ENCODE measurements at regions not wholly inside any gene's neighbourhood (a gene's known extent, or its start where the extent isn't known, plus 50 kb on each side); places are given as distances from the start of the nearest gene placed in this dataset.

DNA sequence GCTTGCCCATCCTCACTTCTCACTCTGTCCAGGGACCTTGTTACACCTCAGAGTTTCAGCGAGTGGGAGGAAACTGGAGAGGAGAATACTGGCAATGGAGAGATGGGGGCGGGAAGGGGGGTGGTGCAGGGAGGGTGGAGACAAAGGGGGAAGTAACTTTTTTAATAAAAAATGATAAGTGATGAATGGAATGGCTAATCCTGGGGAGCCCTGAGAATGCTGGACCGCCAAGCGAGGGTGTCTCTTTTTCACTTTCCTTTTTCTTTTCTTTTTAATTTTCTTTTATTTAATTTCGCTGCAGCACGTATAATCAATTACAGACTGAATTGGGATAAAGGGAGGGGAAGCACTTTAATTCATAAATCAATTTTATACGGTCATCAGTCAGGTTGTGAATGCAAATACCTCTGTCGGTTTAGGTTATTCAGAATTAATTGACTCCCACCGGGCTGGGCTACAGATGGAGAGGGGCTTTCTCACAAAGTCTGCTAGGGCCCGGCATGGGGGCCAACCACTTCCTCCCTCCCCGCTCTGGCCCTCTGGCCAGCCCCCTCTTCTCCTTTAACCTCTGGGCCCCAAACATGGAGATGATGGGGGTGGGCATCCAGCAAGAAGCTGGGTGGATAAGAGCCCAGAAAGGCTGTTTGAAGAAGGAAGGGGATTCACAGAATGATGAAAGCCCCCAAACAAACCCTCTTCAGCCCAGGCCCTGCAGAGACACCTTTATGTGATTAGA lies 106.8 kb upstream of the BOC start:
- Histone ChIP-seq H3K4me3 (no peak overlapping the region), H3K36me3 (ENCODE audit: insufficient read depth in 1 of 2, low read depth in 1 of 2) (no peaks in the 10 kb centered on the region), H3K9me3 (no peaks in the 10 kb centered on the region), H3K27ac (no peak overlapping the region), H3K27me3 (ENCODE audit: insufficient read depth in 3 of 3, low read length in 2 of 3) (no peaks in the 10 kb centered on the region), H3K4me1 (no peaks in the 10 kb centered on the region)
- DNase-seq (no peak), ATAC-seq (no peak)
- 58 to 63% (median 62%) methylated on average over 11 of the region's 11 CpGs for WGBS, 3 donors
- TF ChIP-seq, protein P1, sequence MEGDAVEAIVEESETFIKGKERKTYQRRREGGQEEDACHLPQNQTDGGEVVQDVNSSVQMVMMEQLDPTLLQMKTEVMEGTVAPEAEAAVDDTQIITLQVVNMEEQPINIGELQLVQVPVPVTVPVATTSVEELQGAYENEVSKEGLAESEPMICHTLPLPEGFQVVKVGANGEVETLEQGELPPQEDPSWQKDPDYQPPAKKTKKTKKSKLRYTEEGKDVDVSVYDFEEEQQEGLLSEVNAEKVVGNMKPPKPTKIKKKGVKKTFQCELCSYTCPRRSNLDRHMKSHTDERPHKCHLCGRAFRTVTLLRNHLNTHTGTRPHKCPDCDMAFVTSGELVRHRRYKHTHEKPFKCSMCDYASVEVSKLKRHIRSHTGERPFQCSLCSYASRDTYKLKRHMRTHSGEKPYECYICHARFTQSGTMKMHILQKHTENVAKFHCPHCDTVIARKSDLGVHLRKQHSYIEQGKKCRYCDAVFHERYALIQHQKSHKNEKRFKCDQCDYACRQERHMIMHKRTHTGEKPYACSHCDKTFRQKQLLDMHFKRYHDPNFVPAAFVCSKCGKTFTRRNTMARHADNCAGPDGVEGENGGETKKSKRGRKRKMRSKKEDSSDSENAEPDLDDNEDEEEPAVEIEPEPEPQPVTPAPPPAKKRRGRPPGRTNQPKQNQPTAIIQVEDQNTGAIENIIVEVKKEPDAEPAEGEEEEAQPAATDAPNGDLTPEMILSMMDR (IDR thresholded peaks at IDR 0.05): no peak
- intact Hi-C loops (cut with DNase I): no loop called here

DNA sequence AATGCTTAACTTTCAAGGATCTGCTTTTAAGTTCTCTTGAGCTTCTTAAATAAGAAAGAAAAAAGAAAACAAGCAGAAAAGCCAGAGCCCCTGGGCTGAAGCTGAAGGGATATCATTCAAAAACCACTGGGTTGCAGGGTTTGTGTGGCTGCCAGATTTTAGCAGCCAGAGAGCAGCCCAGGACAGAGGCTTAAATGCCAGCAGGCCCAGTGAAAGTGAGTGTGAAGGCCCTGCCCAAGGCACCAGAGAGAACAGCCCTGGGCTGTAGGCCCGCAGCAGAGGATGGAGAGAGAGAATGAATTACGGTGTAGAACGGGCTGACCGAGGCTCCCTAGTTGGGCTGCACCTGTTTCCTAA lies 106.3 kb upstream of the BOC start:
- no peak overlapping the region for H3K4me3 ChIP-seq
- H3K4me1 ChIP-seq: no peaks in the 10 kb centered on the region
- DNase-seq (peak in 1 of 2 donors; percentile 17), ATAC-seq (no peak)
- TF ChIP-seq, protein P1 (IDR thresholded peaks at IDR 0.05): no peak
- no peaks in the 10 kb centered on the region for H3K9me3 ChIP-seq
- 29 to 63% (median 54%) methylated on average over 4 of the region's 4 CpGs for WGBS, 3 donors
- intact Hi-C loops (cut with DNase I): no loop called here
- H3K27ac ChIP-seq: no peak overlapping the region
- no peaks in the 10 kb centered on the region for H3K36me3 ChIP-seq (ENCODE audit: insufficient read depth in 1 of 2, low read depth in 1 of 2)
- no peaks in the 10 kb centered on the region for H3K27me3 ChIP-seq (ENCODE audit: insufficient read depth in 3 of 3, low read length in 2 of 3)

GRCh38 chr3:113105966-113106660 lies 105.2 kb upstream of the BOC start:
- intact Hi-C loops (cut with DNase I): no loop called here
- Histone ChIP-seq H3K4me1 (no peaks in the 10 kb centered on the region), H3K4me3 (no peak overlapping the region), H3K27ac (no peak overlapping the region), H3K27me3 (ENCODE audit: insufficient read depth in 3 of 3, low read length in 2 of 3) (no peaks in the 10 kb centered on the region), H3K36me3 (ENCODE audit: insufficient read depth in 1 of 2, low read depth in 1 of 2) (no peaks in the 10 kb centered on the region), H3K9me3 (no peaks in the 10 kb centered on the region)
- DNase-seq (no peak), ATAC-seq (no peak)
- WGBS, 3 donors: 90 to 93% (median 92%) methylated on average over 4 of the region's 4 CpGs
- TF ChIP-seq, protein P1 (IDR thresholded peaks at IDR 0.05): no peak

GRCh38 chr3:113110267-113110666 lies 101.1 kb upstream of the BOC start:
- Histone ChIP-seq H3K27me3 (ENCODE audit: insufficient read depth in 3 of 3, low read length in 2 of 3) (no peaks in the 10 kb centered on the region), H3K9me3 (no peaks in the 10 kb centered on the region), H3K36me3 (ENCODE audit: insufficient read depth in 1 of 2, low read depth in 1 of 2) (no peaks in the 10 kb centered on the region), H3K27ac (no peak overlapping the region), H3K4me3 (no peak overlapping the region), H3K4me1 (no peaks in the 10 kb centered on the region)
- ATAC-seq (no peak), DNase-seq (no peak)
- 66 to 73% (median 66%) methylated on average over 5 of the region's 5 CpGs for WGBS, 3 donors
- TF ChIP-seq, protein P1 (IDR thresholded peaks at IDR 0.05): no peak
- intact Hi-C loops (cut with DNase I): no loop called here
